ENCODE measurements at regions not wholly inside any gene's neighbourhood (a gene's known extent, or its start where the extent isn't known, plus 50 kb on each side); places are given as distances from the start of the nearest gene placed in this dataset.

GRCh38 chr2:176467595-176467994, 198.4 kb downstream of the MTX2 start:
- Histone ChIP-seq H3K27me3 (replicated peaks) (no peaks in the 10 kb centered on the region), H3K36me3 (replicated peaks) (no peaks in the 10 kb centered on the region), H3K4me3 (ENCODE audit: low read depth, low read length) (no peak overlapping the region), H3K27ac (no peak overlapping the region)
- DNase-seq, result no peak
- TF ChIP-seq, protein P1, sequence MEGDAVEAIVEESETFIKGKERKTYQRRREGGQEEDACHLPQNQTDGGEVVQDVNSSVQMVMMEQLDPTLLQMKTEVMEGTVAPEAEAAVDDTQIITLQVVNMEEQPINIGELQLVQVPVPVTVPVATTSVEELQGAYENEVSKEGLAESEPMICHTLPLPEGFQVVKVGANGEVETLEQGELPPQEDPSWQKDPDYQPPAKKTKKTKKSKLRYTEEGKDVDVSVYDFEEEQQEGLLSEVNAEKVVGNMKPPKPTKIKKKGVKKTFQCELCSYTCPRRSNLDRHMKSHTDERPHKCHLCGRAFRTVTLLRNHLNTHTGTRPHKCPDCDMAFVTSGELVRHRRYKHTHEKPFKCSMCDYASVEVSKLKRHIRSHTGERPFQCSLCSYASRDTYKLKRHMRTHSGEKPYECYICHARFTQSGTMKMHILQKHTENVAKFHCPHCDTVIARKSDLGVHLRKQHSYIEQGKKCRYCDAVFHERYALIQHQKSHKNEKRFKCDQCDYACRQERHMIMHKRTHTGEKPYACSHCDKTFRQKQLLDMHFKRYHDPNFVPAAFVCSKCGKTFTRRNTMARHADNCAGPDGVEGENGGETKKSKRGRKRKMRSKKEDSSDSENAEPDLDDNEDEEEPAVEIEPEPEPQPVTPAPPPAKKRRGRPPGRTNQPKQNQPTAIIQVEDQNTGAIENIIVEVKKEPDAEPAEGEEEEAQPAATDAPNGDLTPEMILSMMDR (IDR thresholded peaks at IDR 0.05; ENCODE audit: low read depth, low read length, missing control alignments), result no peak
- in situ Hi-C loops (cut with HindIII; ENCODE audit: low pct_ligation_motif_present, low sequenced_read_pairs), result no loop called here

GRCh38 chr2:176468457-176469113, 199.3 kb downstream of the MTX2 start:
- TF ChIP-seq, protein P1 (IDR thresholded peaks at IDR 0.05; ENCODE audit: low read depth, low read length, missing control alignments), result no peak
- in situ Hi-C loops (cut with HindIII; ENCODE audit: low pct_ligation_motif_present, low sequenced_read_pairs), result no loop called here
- no peaks in the 10 kb centered on the region for H3K27me3 ChIP-seq (replicated peaks)
- no peaks in the 10 kb centered on the region for H3K36me3 ChIP-seq (replicated peaks)
- no peak overlapping the region for H3K27ac ChIP-seq
- DNase-seq, result no peak
- H3K4me3 ChIP-seq (ENCODE audit: low read depth, low read length), result no peak overlapping the region

GRCh38 chr2:176470713-176471112, 201.5 kb downstream of the MTX2 start:
- in situ Hi-C loops (cut with HindIII; ENCODE audit: low pct_ligation_motif_present, low sequenced_read_pairs), result no loop called here
- H3K27me3 ChIP-seq (replicated peaks), result no peaks in the 10 kb centered on the region

GRCh38 chr2:176471949-176472348, 202.7 kb downstream of the MTX2 start:
- H3K36me3 ChIP-seq (replicated peaks), result no peaks in the 10 kb centered on the region
- H3K27me3 ChIP-seq (replicated peaks), result no peaks in the 10 kb centered on the region
- in situ Hi-C loops (cut with HindIII; ENCODE audit: low pct_ligation_motif_present, low sequenced_read_pairs), result no loop called here
- H3K4me3 ChIP-seq (ENCODE audit: low read depth, low read length), result no peak overlapping the region
- no peak overlapping the region for H3K27ac ChIP-seq
- no peak for DNase-seq
- TF ChIP-seq, protein P1 (IDR thresholded peaks at IDR 0.05; ENCODE audit: low read depth, low read length, missing control alignments), result no peak

More at GRCh38 chr2:176470713-176471112, 201.5 kb downstream of the MTX2 start:
- H3K4me3 ChIP-seq (ENCODE audit: low read depth, low read length), result no peak overlapping the region
- H3K27ac ChIP-seq, result no peak overlapping the region
- H3K36me3 ChIP-seq (replicated peaks), result no peaks in the 10 kb centered on the region
- TF ChIP-seq, protein P1 (IDR thresholded peaks at IDR 0.05; ENCODE audit: low read depth, low read length, missing control alignments), result no peak
- no peak for DNase-seq

- H3K27ac ChIP-seq, result no peak overlapping the region
- in situ Hi-C loops (cut with HindIII; ENCODE audit: low pct_ligation_motif_present, low sequenced_read_pairs), result no loop called here
- H3K36me3 ChIP-seq (replicated peaks), result no peaks in the 10 kb centered on the region
- H3K27me3 ChIP-seq (replicated peaks), result no peaks in the 10 kb centered on the region
- no peak for DNase-seq
- TF ChIP-seq, protein P1 (IDR thresholded peaks at IDR 0.05; ENCODE audit: low read depth, low read length, missing control alignments), result no peak
- H3K4me3 ChIP-seq (ENCODE audit: low read depth, low read length), result no peak overlapping the region
Measured at GRCh38 chr2:176473177-176473576, 203.9 kb downstream of the MTX2 start.

DNA sequence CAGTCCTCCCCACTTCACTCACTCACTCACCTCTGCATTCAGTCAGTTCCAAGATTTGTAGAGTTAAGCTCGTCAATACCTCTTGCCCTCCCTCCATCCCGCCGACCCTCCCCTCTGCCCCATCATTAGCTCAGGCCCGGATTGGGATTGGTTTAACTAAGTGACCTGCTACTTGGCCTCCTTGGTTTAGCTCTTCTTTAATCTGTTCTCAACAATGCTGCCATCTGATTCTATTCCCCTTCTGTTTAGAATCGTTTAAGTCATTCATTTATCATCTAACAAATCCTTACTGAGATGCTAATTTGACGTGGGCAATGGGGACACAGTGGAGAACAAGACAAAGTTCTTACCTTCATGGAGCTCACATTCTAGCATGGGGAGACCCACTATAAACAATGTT, 204.6 kb downstream of the MTX2 start:
- TF ChIP-seq, protein P1 (IDR thresholded peaks at IDR 0.05; ENCODE audit: low read depth, low read length, missing control alignments), result no peak
- H3K36me3 ChIP-seq (replicated peaks), result no peaks in the 10 kb centered on the region
- DNase-seq, result no peak
- H3K4me3 ChIP-seq (ENCODE audit: low read depth, low read length), result no peak overlapping the region
- H3K27ac ChIP-seq, result no peak overlapping the region
- no peaks in the 10 kb centered on the region for H3K27me3 ChIP-seq (replicated peaks)
- in situ Hi-C loops (cut with HindIII; ENCODE audit: low pct_ligation_motif_present, low sequenced_read_pairs), result no loop called here
